Tibial nerve (tissue), 3 donors: ENCODE measurements at regions not wholly inside any gene's neighbourhood (a gene's known extent, or its start where the extent isn't known, plus 50 kb on each side); places are given as distances from the start of the nearest gene placed in this dataset.

Experiments used
- CTCF ChIP-seq, 5 experiments: fragments of 200-600 bp in 3 of 5; fragments of 450-650 bp in 2 of 5; sonication (generic) in 3 of 5; IDR thresholded peaks; one replicate each; pipeline ENCODE4 v1.5.1; 2016 to 2019; ENCODE audit warnings: antibody characterized with exemption in 5 of 5, mild to moderate bottlenecking in 3 of 5, moderate library complexity in 2 of 5
- POLR2A ChIP-seq, 2 donors: fragments of 450-650 bp; IDR thresholded peaks; one replicate each; pipeline ENCODE4 v1.6.1; 2017; ENCODE audit warnings: antibody characterized with exemption in 2 of 2, mild to moderate bottlenecking in 2 of 2, moderate library complexity in 2 of 2

GRCh38 chr5:8028243-8028642 is 159.3 kb downstream of the MTRR start:
- no peak for TF ChIP-seq CTCF (IDR thresholded peaks at IDR 0.05)
- TF ChIP-seq POLR2A (IDR thresholded peaks at IDR 0.05) = no peak
